ENCODE measurements at regions not wholly inside any gene's neighbourhood (a gene's known extent, or its start where the extent isn't known, plus 50 kb on each side); places are given as distances from the start of the nearest gene placed in this dataset.
A peak's percentile ranks its signal among the peaks of the same experiment; 100 is the strongest.

DNA sequence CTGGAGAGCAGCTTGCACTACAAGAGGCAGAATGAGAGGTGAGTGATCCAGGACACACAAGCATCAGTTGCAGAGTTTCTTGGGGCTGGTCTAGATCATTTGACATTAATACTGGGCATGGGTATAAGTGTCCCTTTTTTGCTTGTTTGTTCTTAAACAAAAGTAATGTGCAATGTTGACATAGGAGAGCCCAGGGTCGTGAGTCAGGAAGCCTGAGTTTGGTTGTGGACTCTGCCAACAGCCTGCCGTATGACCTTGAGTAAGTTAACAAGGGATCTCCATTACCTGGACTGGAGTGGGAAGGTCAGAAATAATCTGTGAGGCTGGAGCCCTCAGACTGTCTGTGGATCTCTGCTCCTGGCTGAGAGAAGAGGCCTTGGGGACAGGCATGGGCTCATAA lies 170.3 kb downstream of the KCNA5 start:
- Mint-ChIP-seq H3K4me1 (ENCODE audit: unreplicated experiment) (no peaks in the 10 kb centered on the region), H3K9me3 (no peaks in the 10 kb centered on the region), H3K27ac (no peak overlapping the region), H3K36me3 (no peaks in the 10 kb centered on the region), H3K4me3 (no peak overlapping the region), H3K27me3 (peaks cover 65% of the 10 kb centered on the region)
- no peak for DNase-seq (ENCODE audit: extremely low spot score, unreplicated experiment)
- TF ChIP-seq, protein P1, sequence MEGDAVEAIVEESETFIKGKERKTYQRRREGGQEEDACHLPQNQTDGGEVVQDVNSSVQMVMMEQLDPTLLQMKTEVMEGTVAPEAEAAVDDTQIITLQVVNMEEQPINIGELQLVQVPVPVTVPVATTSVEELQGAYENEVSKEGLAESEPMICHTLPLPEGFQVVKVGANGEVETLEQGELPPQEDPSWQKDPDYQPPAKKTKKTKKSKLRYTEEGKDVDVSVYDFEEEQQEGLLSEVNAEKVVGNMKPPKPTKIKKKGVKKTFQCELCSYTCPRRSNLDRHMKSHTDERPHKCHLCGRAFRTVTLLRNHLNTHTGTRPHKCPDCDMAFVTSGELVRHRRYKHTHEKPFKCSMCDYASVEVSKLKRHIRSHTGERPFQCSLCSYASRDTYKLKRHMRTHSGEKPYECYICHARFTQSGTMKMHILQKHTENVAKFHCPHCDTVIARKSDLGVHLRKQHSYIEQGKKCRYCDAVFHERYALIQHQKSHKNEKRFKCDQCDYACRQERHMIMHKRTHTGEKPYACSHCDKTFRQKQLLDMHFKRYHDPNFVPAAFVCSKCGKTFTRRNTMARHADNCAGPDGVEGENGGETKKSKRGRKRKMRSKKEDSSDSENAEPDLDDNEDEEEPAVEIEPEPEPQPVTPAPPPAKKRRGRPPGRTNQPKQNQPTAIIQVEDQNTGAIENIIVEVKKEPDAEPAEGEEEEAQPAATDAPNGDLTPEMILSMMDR (conservative IDR thresholded peaks at IDR 0.05), result no peak

DNA sequence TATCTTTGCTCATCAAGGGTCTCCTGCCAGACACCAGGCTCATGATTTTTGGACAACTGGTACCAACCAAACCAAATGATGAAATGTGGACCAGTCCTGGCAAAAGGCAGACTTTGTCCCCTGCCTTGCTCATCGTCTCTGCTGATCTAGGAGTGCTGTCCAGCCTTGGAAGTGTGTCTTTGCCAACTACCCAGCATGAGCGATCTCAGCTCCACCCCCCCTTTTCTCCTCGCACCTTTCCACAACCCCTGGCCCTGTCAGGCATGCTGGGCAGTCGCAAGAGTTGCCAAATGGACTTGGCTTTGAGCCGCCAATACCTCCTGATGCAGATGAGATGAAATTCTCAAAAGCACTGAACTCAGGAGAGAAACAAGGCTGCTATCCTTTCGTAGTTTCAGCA lies 174.3 kb downstream of the KCNA5 start:
- Mint-ChIP-seq H3K9me3 (no peaks in the 10 kb centered on the region), H3K27ac (no peak overlapping the region), H3K27me3 (peaks cover 60% of the 10 kb centered on the region), H3K36me3 (peaks cover 7% of the 10 kb centered on the region), H3K4me1 (ENCODE audit: unreplicated experiment) (peaks cover 19% of the 10 kb centered on the region), H3K4me3 (no peak overlapping the region)
- no peak for DNase-seq (ENCODE audit: extremely low spot score, unreplicated experiment)
- TF ChIP-seq, protein P1 (conservative IDR thresholded peaks at IDR 0.05), result no peak

GRCh38 chr12:5220099-5220498 lies 176.4 kb downstream of the KCNA5 start:
- TF ChIP-seq, protein P1 (conservative IDR thresholded peaks at IDR 0.05), result no peak
- Mint-ChIP-seq H3K27ac (no peak overlapping the region), H3K36me3 (peaks cover 7% of the 10 kb centered on the region), H3K9me3 (no peaks in the 10 kb centered on the region), H3K4me3 (no peak overlapping the region), H3K4me1 (ENCODE audit: unreplicated experiment) (peaks cover 19% of the 10 kb centered on the region), H3K27me3 (peaks cover 55% of the 10 kb centered on the region)
- no peak for DNase-seq (ENCODE audit: extremely low spot score, unreplicated experiment)

DNA sequence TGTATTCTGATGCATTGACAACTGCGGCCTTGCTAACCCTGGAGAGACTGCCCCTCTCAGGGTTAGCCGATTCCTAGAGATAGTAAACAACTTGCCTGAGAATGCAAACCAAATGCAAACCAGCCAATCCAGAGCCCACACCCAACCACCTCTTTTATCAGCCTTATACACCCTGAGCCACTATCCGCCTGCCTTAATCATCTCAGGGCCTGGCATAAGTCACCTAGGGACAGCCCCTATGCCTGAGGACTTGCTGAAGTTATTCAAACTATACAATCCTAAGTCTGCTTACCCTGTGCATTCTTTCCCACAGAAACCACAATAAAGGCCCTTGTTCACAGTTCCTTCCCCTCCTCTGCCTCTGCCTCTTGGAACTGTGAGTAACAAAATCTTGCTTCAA lies 177.2 kb downstream of the KCNA5 start:
- Mint-ChIP-seq H3K27me3 (peaks cover 56% of the 10 kb centered on the region), H3K4me1 (ENCODE audit: unreplicated experiment) (peaks cover 19% of the 10 kb centered on the region), H3K36me3 (peaks cover 11% of the 10 kb centered on the region), H3K9me3 (peaks cover 4% of the 10 kb centered on the region), H3K4me3 (peak overlapping the region; percentile 2), H3K27ac (peak overlapping the region; percentile 10)
- DNase-seq (ENCODE audit: extremely low spot score, unreplicated experiment), result no peak
- TF ChIP-seq, protein P1 (conservative IDR thresholded peaks at IDR 0.05), result no peak

DNA sequence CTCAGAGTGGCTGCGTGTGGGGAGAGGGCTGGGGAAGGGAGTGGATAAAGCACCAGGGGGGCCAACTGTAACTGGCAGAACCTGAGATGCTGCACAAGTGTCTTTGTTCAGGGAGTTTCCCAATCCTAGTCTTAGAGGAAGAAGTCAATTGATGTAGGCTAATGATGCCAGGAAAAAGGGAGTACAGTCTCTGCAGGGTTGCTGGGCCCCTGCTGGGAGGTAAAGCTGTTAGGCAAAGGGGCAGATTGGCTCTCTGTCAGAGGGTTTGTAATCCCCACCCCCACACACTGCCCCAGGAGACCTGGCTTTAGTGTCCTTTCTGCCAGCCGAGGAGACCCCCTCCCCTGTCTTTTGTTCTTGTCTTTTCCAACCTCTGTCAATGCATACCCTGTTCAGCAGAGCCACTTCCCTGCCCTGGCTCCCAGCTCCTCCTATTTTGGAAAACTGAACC lies 178.4 kb downstream of the KCNA5 start:
- Mint-ChIP-seq H3K36me3 (peaks cover 11% of the 10 kb centered on the region), H3K4me1 (ENCODE audit: unreplicated experiment) (peaks cover 19% of the 10 kb centered on the region), H3K4me3 (no peak overlapping the region), H3K27ac (no peak overlapping the region), H3K9me3 (peaks cover 4% of the 10 kb centered on the region), H3K27me3 (peaks cover 53% of the 10 kb centered on the region)
- DNase-seq (ENCODE audit: extremely low spot score, unreplicated experiment), result no peak
- TF ChIP-seq, protein P1 (conservative IDR thresholded peaks at IDR 0.05), result no peak

- peaks cover 19% of the 10 kb centered on the region for H3K4me1 Mint-ChIP-seq (ENCODE audit: unreplicated experiment)
- peaks cover 4% of the 10 kb centered on the region for H3K9me3 Mint-ChIP-seq
- H3K4me3 Mint-ChIP-seq, result no peak overlapping the region
- no peak overlapping the region for H3K27ac Mint-ChIP-seq
- no peak for DNase-seq (ENCODE audit: extremely low spot score, unreplicated experiment)
- H3K36me3 Mint-ChIP-seq, result peaks cover 11% of the 10 kb centered on the region
- TF ChIP-seq, protein P1 (conservative IDR thresholded peaks at IDR 0.05), result no peak
- peaks cover 50% of the 10 kb centered on the region for H3K27me3 Mint-ChIP-seq
These were observed 179.1 kb downstream of the KCNA5 start for GRCh38 chr12:5222729-5223128.
